GM10248 (cell line): ENCODE measurements at regions not wholly inside any gene's neighbourhood (a gene's known extent, or its start where the extent isn't known, plus 50 kb on each side); places are given as distances from the start of the nearest gene placed in this dataset.

Source experiments
- CTCF ChIA-PET: fragments of 300-600 bp; sonication (Branson Sonifier 250); formaldehyde crosslinking; extraction: SDS; loops from one replicate; lab custom pipeline; 2021; ENCODE audit warnings: antibody characterized with exemption; lab: Yijun Ruan, JAX
- POLR2A ChIA-PET: fragments of 350-650 bp; sonication (Branson Sonifier 250); formaldehyde crosslinking; extraction: SDS; loops from one replicate; lab custom pipeline; 2020; ENCODE audit warnings: antibody characterized with exemption; lab: Yijun Ruan, JAX
- DNase-seq: peaks from one replicate; pipeline ENCODE4 v3.0.0; 2012; ENCODE audit errors: extremely low spot score
- CTCF ChIP-seq: IDR thresholded peaks from 2 replicates; pipeline ENCODE4 v1.5.1; 2012; ENCODE audit warnings: mild to moderate bottlenecking, low read depth; ENCODE audit errors: extremely low read depth, missing control alignments, control extremely low read depth

GRCh38 chr12:101539148-101539547, 55.6 kb upstream of the MYBPC1 start:
- ChIA-PET POLR2A (no interaction called here), CTCF (interaction anchor here (1.4 kb wide), 1 partner anchor 12 kb away, joined by 4 read pairs; no protein-coding TSS in a partner anchor)
- DNase-seq, result no peak
- TF ChIP-seq CTCF, result no peak
